NB4 (cell line): ENCODE measurements at regions not wholly inside any gene's neighbourhood (a gene's known extent, or its start where the extent isn't known, plus 50 kb on each side); places are given as distances from the start of the nearest gene placed in this dataset.

Experiments
- POLR2A ChIP-seq: IDR thresholded peaks from 2 replicates; pipeline ENCODE4 v1.6.1; 2011; ENCODE audit warnings: mild to moderate bottlenecking; ENCODE audit not compliant: insufficient read length; ENCODE audit errors: extremely low read depth
- TF ChIP-seq, protein P1 (sequence below): IDR thresholded peaks from one replicate; pipeline ENCODE4 v1.5.1; 2012; ENCODE audit warnings: low read depth, low read length
- TF ChIP-seq, protein P2 (sequence below): IDR thresholded peaks from 2 replicates; pipeline ENCODE4 v1.6.1; 2011; ENCODE audit warnings: low read depth, low read length

DNA sequence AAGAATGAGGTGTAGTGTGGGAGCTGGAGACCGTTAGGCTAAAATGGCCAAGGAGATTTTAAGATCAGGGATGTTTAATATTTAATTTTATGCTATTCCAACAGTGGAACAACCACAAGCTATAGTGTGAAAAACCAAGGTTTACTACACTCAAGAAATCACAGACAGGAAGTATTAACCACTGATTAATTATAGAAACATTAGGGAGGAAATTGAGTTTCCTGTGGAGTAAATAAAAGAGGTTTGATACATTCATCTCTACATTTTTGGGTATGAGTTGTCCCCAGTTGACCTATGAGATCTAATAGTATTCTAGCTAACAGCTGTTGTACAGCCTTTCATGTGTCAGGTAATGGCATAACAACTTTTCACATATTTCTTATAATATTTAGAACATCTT lies 103.7 kb upstream of the MPDZ start:
- TF ChIP-seq, protein P1, sequence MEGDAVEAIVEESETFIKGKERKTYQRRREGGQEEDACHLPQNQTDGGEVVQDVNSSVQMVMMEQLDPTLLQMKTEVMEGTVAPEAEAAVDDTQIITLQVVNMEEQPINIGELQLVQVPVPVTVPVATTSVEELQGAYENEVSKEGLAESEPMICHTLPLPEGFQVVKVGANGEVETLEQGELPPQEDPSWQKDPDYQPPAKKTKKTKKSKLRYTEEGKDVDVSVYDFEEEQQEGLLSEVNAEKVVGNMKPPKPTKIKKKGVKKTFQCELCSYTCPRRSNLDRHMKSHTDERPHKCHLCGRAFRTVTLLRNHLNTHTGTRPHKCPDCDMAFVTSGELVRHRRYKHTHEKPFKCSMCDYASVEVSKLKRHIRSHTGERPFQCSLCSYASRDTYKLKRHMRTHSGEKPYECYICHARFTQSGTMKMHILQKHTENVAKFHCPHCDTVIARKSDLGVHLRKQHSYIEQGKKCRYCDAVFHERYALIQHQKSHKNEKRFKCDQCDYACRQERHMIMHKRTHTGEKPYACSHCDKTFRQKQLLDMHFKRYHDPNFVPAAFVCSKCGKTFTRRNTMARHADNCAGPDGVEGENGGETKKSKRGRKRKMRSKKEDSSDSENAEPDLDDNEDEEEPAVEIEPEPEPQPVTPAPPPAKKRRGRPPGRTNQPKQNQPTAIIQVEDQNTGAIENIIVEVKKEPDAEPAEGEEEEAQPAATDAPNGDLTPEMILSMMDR, result no peak
- TF ChIP-seq POLR2A, result no peak
- TF ChIP-seq, protein P2, sequence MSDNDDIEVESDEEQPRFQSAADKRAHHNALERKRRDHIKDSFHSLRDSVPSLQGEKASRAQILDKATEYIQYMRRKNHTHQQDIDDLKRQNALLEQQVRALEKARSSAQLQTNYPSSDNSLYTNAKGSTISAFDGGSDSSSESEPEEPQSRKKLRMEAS, result no peak
